Mucosa of rectum (tissue), 2 donors: ENCODE measurements at regions not wholly inside any gene's neighbourhood (a gene's known extent, or its start where the extent isn't known, plus 50 kb on each side); places are given as distances from the start of the nearest gene placed in this dataset.
"Not testable (repeated sequence)": the region's sequence is repeated elsewhere in the genome, so short reads cannot be mapped to it uniquely, and the experiment has no call there.

ENCODE experiments used
- H3K27ac ChIP-seq, 2 donors: one replicate each; pipeline ENCODE4 v1.7.0; 2013; ENCODE audit warnings: inconsistent platforms in 2 of 2, low read depth in 2 of 2, low read length in 2 of 2
- H3K27me3 ChIP-seq, 2 donors: one replicate each; pipeline ENCODE4 v1.7.0; 2013; ENCODE audit warnings: low read length in 2 of 2; ENCODE audit not compliant: control insufficient read depth in 2 of 2, insufficient read depth in 2 of 2
- H3K36me3 ChIP-seq, 2 donors: one replicate each; pipeline ENCODE4 v1.7.0; 2013; ENCODE audit warnings: low read length in 2 of 2; ENCODE audit not compliant: control insufficient read depth in 2 of 2, insufficient read depth in 2 of 2
- H3K4me1 ChIP-seq, 2 donors: one replicate each; pipeline ENCODE4 v1.7.0; 2013; ENCODE audit warnings: low read length in 2 of 2, mild to moderate bottlenecking in 1 of 2; ENCODE audit not compliant: control insufficient read depth in 2 of 2, insufficient read depth in 2 of 2
- H3K4me3 ChIP-seq, 2 donors: one replicate each; pipeline ENCODE4 v1.7.0; 2013; ENCODE audit warnings: low read length in 2 of 2
- H3K9ac ChIP-seq, 2 donors: one replicate each; pipeline ENCODE4 v1.7.0; 2013; ENCODE audit warnings: low read length in 2 of 2, low read depth in 1 of 2, mild to moderate bottlenecking in 1 of 2
- H3K9me3 ChIP-seq, 2 donors: one replicate each; pipeline ENCODE4 v1.7.0; 2013; ENCODE audit warnings: low read length in 2 of 2; ENCODE audit not compliant: control insufficient read depth in 2 of 2
- donor health status: healthy.
- donor health status: Normal muscosa, but diverticular disease.

DNA sequence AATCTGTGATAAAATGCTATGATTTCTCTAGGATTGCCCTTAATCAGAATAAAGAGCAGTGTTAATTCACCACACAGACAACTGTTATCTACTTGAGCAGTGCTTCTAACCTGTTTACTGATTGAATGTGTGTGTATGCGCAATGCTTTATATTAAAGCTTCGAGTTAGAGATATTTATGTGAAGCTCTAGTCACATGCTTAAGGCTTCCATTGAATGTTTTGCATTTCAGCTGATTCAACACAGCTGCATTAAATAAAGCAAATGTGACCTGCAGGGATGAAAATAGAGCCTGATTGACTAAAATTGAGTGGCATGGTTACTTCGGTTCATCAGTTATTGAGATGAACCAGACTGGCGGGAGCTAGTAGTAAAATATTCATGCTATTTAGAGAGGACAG lies 395.3 kb downstream of the JRKL start:
- no peak overlapping the region for H3K4me3 ChIP-seq
- no peaks in the 10 kb centered on the region for H3K36me3 ChIP-seq
- H3K4me1 ChIP-seq, result no peaks in the 10 kb centered on the region
- H3K27ac ChIP-seq, result no peak overlapping the region
- no peaks in the 10 kb centered on the region for H3K27me3 ChIP-seq
- no peaks in the 10 kb centered on the region for H3K9me3 ChIP-seq
- H3K9ac ChIP-seq, result no peak overlapping the region

DNA sequence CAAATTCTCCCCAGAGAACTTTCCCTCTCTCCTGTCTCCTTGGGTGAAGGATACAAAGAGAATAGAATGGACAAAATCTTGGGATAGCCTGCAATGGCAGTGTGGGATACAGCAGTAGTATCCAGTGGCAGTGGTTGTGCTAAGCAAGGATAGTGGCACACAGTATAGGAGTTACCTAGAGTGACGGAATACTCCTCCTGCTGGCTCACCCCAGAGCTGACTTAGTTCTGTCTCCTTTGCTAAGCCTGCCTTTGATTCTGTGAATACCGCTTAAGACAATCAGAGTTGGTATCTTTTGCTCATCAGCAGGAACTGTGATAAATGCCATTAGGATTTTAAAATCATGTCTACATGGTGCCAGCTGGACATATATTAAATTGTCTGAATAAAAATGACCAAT lies 404.3 kb downstream of the JRKL start:
- Histone ChIP-seq H3K9ac (no peak overlapping the region), H3K27me3 (no peaks in the 10 kb centered on the region), H3K36me3 (no peaks in the 10 kb centered on the region), H3K27ac (no peak overlapping the region), H3K4me1 (no peaks in the 10 kb centered on the region), H3K4me3 (no peak overlapping the region), H3K9me3 (no peaks in the 10 kb centered on the region)

DNA sequence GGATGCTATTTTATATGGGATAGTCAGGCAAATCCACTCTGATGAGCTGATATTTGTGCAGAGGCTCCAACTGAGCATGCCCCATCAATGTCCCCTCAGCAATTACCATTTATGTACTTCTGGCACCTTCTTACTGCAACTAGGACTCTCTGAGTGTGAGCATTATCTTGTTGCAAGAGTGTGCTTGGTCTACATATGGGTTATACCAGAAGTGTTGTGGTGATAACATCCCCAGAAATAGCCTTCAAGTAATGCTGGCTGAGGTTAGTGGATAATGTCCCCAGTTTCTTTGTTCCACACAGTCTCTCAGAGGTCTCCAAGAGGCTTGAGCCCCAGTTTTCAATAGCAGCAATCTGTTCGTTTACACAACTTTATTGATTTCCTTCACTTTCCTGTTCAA lies 408.6 kb downstream of the JRKL start:
- Histone ChIP-seq H3K27ac (no peak overlapping the region), H3K4me3 (no peak overlapping the region), H3K9me3 (no peaks in the 10 kb centered on the region), H3K9ac (no peak overlapping the region), H3K4me1 (no peaks in the 10 kb centered on the region), H3K36me3 (no peaks in the 10 kb centered on the region), H3K27me3 (no peaks in the 10 kb centered on the region)

DNA sequence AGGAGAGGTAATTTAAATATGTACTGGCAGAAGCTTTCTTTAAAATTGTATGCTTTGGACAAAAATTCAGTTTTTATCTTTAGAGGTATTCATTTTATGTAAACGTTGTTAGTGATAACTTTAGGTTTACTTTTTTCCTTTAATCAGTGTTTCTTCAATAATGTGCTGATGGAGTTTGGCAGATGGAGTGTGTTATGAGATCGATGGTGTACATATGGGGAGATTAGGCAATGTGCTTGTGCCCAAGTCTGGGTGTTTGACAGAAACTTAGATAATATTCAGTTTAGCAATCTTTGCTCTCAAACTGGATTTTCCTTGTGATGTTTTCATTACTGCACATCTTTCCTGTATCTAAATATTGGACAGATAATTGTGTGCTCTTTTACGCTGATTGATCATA lies 425.4 kb downstream of the JRKL start:
- Histone ChIP-seq H3K27me3 (no peaks in the 10 kb centered on the region), H3K4me1 (no peaks in the 10 kb centered on the region), H3K4me3 (no peak overlapping the region)

DNA sequence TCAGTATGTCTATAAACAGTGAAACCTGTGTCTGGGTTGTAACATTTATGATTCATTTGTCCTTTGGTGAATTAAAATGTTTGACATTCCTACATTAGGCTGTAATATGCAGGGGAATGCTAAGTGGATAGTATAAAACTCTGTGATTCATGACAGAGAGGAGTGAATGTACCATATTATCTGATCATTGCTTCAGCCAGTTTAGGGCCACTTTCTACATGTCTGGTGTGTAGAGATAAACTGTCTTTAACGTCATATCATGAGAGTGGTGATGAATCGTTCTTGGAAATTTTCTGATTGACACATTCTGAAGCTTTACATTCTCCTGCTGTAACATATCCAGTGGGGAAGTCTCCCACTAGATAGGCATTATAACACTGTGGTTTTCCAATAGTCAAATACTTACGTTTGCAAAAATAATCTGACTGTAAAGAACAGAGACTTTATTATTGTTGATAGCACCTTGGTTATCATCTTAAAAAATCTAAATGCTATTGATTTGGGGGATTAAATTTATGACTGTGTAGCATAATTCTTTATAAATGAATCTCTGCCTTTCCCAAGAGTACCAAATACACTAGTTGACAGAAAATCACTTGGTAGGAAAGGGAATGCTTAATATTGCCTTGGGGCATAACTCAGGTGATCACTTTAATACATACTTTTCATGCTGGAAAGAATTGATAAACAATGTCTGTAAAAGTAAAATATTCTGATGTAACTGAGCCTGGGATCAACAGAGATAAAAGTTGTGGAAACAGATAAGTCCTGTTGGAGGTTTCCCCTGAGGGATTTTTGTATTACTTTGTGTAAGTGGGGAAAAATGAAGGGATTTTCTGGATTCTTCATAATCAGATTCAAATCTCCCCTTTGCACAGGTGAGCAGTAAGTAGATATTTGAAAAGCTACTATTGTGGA lies 427.9 kb downstream of the JRKL start:
- Histone ChIP-seq H3K4me3 (no peak overlapping the region), H3K27ac (no peak overlapping the region), H3K9me3 (no peaks in the 10 kb centered on the region), H3K27me3 (no peaks in the 10 kb centered on the region), H3K36me3 (no peaks in the 10 kb centered on the region), H3K4me1 (no peaks in the 10 kb centered on the region), H3K9ac (no peak overlapping the region)

More for the DNA sequence above, 425.4 kb downstream of the JRKL start:
- H3K9me3 ChIP-seq, result no peaks in the 10 kb centered on the region
- H3K27ac ChIP-seq, result no peak overlapping the region
- no peak overlapping the region for H3K9ac ChIP-seq
- no peaks in the 10 kb centered on the region for H3K36me3 ChIP-seq

DNA sequence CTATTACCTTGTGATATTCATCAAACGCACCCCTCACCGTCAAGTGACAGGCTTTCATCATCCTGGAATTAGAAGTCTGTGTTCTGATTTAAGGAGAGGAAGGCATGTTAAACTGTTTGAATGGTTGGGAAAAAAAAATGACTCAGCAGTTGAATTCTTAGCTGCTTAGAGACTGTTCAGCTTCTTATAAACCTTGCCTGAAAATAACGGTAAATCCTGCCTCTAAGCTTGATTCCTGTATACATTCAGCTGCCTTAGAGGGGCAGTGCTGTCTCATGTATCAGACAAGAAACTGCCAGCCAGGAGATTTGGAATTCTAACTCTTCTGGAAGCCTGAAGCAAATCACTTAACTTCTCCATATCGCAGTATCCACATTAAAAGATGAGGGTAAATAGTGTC lies 437.4 kb downstream of the JRKL start:
- no peaks in the 10 kb centered on the region for H3K9me3 ChIP-seq
- no peak overlapping the region for H3K9ac ChIP-seq
- H3K4me3 ChIP-seq, result no peak overlapping the region
- no peaks in the 10 kb centered on the region for H3K4me1 ChIP-seq
- no peaks in the 10 kb centered on the region for H3K27me3 ChIP-seq
- H3K36me3 ChIP-seq, result no peaks in the 10 kb centered on the region
- H3K27ac ChIP-seq, result no peak overlapping the region

DNA sequence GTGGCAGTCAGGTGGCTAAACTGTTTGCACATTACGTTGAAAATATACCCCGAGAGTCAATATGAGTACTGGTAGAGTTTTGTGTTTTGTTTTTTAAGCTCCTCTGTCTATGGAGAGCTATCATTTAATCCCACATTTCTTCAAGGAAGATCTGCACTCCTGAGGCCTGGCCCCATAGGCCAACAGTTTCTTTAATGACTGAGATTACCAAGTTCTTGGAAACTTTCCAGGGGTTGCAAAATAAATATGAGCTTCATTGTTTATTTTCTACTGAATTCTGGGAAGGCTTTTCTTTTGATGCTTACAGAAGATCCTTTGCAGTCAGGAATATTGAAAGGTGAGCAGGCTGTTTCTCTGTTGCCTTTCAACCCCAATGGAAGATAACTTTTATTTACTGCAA lies 452.0 kb downstream of the JRKL start:
- Histone ChIP-seq H3K4me3 (no peak overlapping the region), H3K9me3 (no peaks in the 10 kb centered on the region), H3K9ac (no peak overlapping the region), H3K36me3 (no peaks in the 10 kb centered on the region), H3K27ac (no peak overlapping the region), H3K4me1 (no peaks in the 10 kb centered on the region), H3K27me3 (no peaks in the 10 kb centered on the region)

DNA sequence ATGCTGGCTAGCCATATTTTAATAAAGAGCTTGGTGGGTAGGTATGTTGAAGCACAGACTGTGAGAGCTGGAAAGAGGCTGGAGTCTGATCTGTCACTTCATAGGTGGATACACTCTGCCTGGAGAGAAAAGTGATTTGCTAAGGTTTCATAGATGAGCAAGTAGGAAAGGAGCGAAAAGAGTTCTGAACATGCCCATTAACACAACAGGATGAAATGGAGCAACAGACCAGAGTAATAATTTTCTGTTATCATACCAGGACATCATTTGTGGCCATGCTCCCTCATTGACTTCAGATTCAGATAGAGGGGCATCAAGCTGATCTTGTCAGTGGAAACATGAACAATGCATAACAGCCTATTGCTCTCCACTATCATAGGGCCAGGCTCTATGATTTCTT lies 452.9 kb downstream of the JRKL start:
- H3K4me3 ChIP-seq, result no peak overlapping the region
- H3K36me3 ChIP-seq, result no peaks in the 10 kb centered on the region
- H3K27ac ChIP-seq, result no peak overlapping the region
- H3K9ac ChIP-seq, result no peak overlapping the region
- no peaks in the 10 kb centered on the region for H3K27me3 ChIP-seq
- no peaks in the 10 kb centered on the region for H3K9me3 ChIP-seq
- H3K4me1 ChIP-seq, result no peaks in the 10 kb centered on the region

DNA sequence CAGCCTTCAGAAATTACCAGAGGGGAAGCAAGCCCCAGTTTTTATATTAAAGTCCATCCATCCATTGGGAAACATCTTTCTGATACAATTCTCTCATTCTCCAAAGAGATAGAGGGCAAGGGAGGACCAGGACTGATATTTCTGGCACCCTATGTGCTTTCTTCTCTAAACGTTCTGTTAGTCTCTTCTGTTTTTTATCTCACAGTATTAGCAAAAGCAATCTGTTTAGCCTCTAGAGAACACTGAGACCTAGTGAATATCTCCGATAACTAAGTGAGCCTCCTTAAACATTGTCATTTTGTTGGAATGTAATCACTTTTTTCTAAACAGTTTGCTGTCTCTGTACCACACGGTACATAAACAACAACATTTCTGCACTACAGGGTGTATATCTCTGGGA lies 464.6 kb downstream of the JRKL start:
- Histone ChIP-seq H3K27me3 (no peaks in the 10 kb centered on the region), H3K36me3 (no peaks in the 10 kb centered on the region), H3K9me3 (no peaks in the 10 kb centered on the region), H3K9ac (no peak overlapping the region), H3K27ac (no peak overlapping the region), H3K4me1 (no peaks in the 10 kb centered on the region), H3K4me3 (no peak overlapping the region)

DNA sequence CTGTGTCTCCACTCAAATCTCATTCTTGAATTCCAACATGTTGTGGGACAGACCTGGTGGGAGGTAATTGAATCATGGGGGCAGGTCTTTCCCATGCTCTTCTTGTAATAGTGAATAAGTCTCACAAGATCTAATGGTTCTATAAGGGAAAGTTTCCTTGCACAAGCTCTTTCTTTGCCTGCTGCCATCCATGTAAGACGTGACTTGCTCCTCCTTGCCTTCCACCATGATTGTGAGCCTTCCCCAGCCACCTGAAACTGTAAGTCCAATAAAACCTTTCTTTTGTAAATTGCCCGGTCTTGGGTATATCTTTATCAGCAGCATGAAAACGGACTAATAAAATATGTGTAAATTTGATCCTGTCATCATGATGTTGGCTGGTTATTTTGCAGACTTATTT lies 471.9 kb downstream of the JRKL start:
- not testable (repeated sequence) for H3K9ac ChIP-seq, H3K4me3 ChIP-seq, H3K27me3 ChIP-seq, H3K27ac ChIP-seq, H3K9me3 ChIP-seq, H3K36me3 ChIP-seq, H3K4me1 ChIP-seq
